A673 (cell line): ENCODE measurements at regions not wholly inside any gene's neighbourhood (a gene's known extent, or its start where the extent isn't known, plus 50 kb on each side); places are given as distances from the start of the nearest gene placed in this dataset.

ENCODE experiments used
- BruUV-seq: library from RNA; stranded (reverse); fragments of 400-500 nt; replicated peaks from 2 replicates; lab custom pipeline; 2021; lab: Mats Ljungman, UMichigan
- CTCF ChIA-PET: fragments of 300-600 bp; sonication (Branson Sonifier 250); formaldehyde crosslinking; loops from one replicate; lab custom pipeline; 2022; ENCODE audit warnings: antibody characterized with exemption; lab: Charles Lee
- POLR2A ChIA-PET: fragments of 300-600 bp; sonication (Branson Sonifier 250); formaldehyde crosslinking; loops from one replicate; lab custom pipeline; 2022; ENCODE audit warnings: antibody characterized with exemption; ENCODE audit not compliant: low non-redundant PET; lab: Charles Lee
- DNase-seq: peaks from one replicate; pipeline ENCODE4 v3.0.0-alpha.2; 2015; ENCODE audit warnings: low spot score
- H3K27ac ChIP-seq: fragments of 200-600 bp; sonication (generic); 2 replicates; pipeline ENCODE4 v1.5.1; 2016; ENCODE audit warnings: mixed run types, low read depth, mild to moderate bottlenecking, mixed read lengths, antibody characterized with exemption, low read length; ENCODE audit not compliant: poor library complexity, severe bottlenecking
- H3K27me3 ChIP-seq: fragments of 200-600 bp; sonication (generic); replicated peaks from 2 replicates; pipeline ENCODE4 v1.6.1; 2017; ENCODE audit warnings: mixed run types, low read depth, mild to moderate bottlenecking, mixed read lengths, antibody characterized with exemption, low read length; ENCODE audit not compliant: insufficient read depth, poor library complexity
- H3K36me3 ChIP-seq: fragments of 200-600 bp; sonication (generic); 2 replicates; pipeline ENCODE4 v1.6.1; 2016; ENCODE audit warnings: mixed run types, mild to moderate bottlenecking, mixed read lengths, antibody characterized with exemption, low read length; ENCODE audit not compliant: insufficient read depth, poor library complexity, severe bottlenecking
- H3K4me1 ChIP-seq: fragments of 200-600 bp; sonication (generic); 2 replicates; pipeline ENCODE4 v1.6.1; 2017; ENCODE audit warnings: mixed run types, mild to moderate bottlenecking, mixed read lengths, antibody characterized with exemption, low read length; ENCODE audit not compliant: insufficient read depth, poor library complexity, severe bottlenecking
- H3K4me3 ChIP-seq: fragments of 200-600 bp; sonication (generic); 2 replicates; pipeline ENCODE4 v1.5.1; 2016; ENCODE audit warnings: low read depth, mixed run types, mild to moderate bottlenecking, mixed read lengths, low read length; ENCODE audit not compliant: poor library complexity, severe bottlenecking
- H3K9me3 ChIP-seq: fragments of 200-600 bp; sonication (generic); 2 replicates; pipeline ENCODE4 v1.6.1; 2016; ENCODE audit warnings: mixed run types, low read depth, mild to moderate bottlenecking, mixed read lengths, antibody characterized with exemption, low read length; ENCODE audit not compliant: poor library complexity, severe bottlenecking
- CTCF ChIP-seq: fragments of 300-800, 200-600 bp; sonication (generic); conservative IDR thresholded peaks from 2 replicates; pipeline ENCODE4 v1.5.1; 2017; ENCODE audit warnings: low read depth, mild to moderate bottlenecking, antibody characterized with exemption, low read length, moderate library complexity, mixed read lengths
- EZH2 ChIP-seq: fragments of 200-600 bp; sonication (generic); IDR thresholded peaks from 2 replicates; pipeline ENCODE4 v1.6.1; 2017; ENCODE audit warnings: borderline replicate concordance, low read depth, mild to moderate bottlenecking, mixed read lengths, antibody characterized with exemption, low read length; ENCODE audit not compliant: poor library complexity, severe bottlenecking
- intact Hi-C: fragments of 100-400 bp; cut with micrococcal nuclease; formaldehyde crosslinking; loops from one replicate; pipeline ENCODE4 v1.10.0; 2022; ENCODE audit not compliant: unreplicated experiment

GRCh38 chr7:93830141-93830925 lies 60.2 kb downstream of the TFPI2 start:
- H3K27ac ChIP-seq: no peak overlapping the region

GRCh38 chr7:93828260-93828659 lies 62.3 kb downstream of the TFPI2 start:
- Histone ChIP-seq H3K36me3 (no peaks in the 10 kb centered on the region), H3K27ac (no peak overlapping the region), H3K4me3 (no peak overlapping the region), H3K9me3 (no peaks in the 10 kb centered on the region), H3K4me1 (no peaks in the 10 kb centered on the region), H3K27me3 (peaks cover 43% of the 10 kb centered on the region)
- BruUV-seq: no TSS peak
- intact Hi-C loops: no loop called here
- TF ChIP-seq EZH2: no peak
- no peak for TF ChIP-seq CTCF
- POLR2A ChIA-PET: no interaction called here
- no peak for DNase-seq
- CTCF ChIA-PET: no interaction called here

More at GRCh38 chr7:93830141-93830925, 60.2 kb downstream of the TFPI2 start:
- BruUV-seq: no TSS peak
- Histone ChIP-seq H3K36me3 (no peaks in the 10 kb centered on the region), H3K4me1 (no peaks in the 10 kb centered on the region), H3K27me3 (peaks cover 53% of the 10 kb centered on the region), H3K9me3 (no peaks in the 10 kb centered on the region), H3K4me3 (no peak overlapping the region)
- no peak for DNase-seq
- intact Hi-C loops: no loop called here
- ChIA-PET CTCF (no interaction called here), POLR2A (no interaction called here)
- TF ChIP-seq CTCF (no peak), EZH2 (no peak)

- intact Hi-C loops: no loop called here
Measured at GRCh38 chr7:93823621-93824020, 66.9 kb downstream of the TFPI2 start.

More at GRCh38 chr7:93823621-93824020, 66.9 kb downstream of the TFPI2 start:
- Histone ChIP-seq H3K4me1 (no peaks in the 10 kb centered on the region), H3K4me3 (no peak overlapping the region), H3K36me3 (no peaks in the 10 kb centered on the region), H3K27me3 (peaks cover 36% of the 10 kb centered on the region), H3K27ac (no peak overlapping the region), H3K9me3 (no peaks in the 10 kb centered on the region)
- TF ChIP-seq CTCF: no peak
- no peak for DNase-seq
- POLR2A ChIA-PET: no interaction called here
- CTCF ChIA-PET: interaction anchor here (0.9 kb wide), 1 partner anchor 8 kb away, joined by 4 read pairs; no protein-coding TSS in a partner anchor
- no TSS peak for BruUV-seq
